Thyroid gland (tissue), 4 donors: ENCODE measurements at regions not wholly inside any gene's neighbourhood (a gene's known extent, or its start where the extent isn't known, plus 50 kb on each side); places are given as distances from the start of the nearest gene placed in this dataset.

Experiments used
- CTCF ChIP-seq, 6 experiments: fragments of 200-600 bp in 3 of 6; fragments of 450-650 bp in 3 of 6; sonication (generic) in 3 of 6; IDR thresholded peaks; one replicate each; pipeline ENCODE4 v1.5.1; 2016 to 2019; ENCODE audit warnings: antibody characterized with exemption in 6 of 6, mild to moderate bottlenecking in 2 of 6, inconsistent platforms in 1 of 6, moderate library complexity in 1 of 6
- POLR2A ChIP-seq, 2 donors: fragments of 450-650 bp; IDR thresholded peaks; one replicate each; pipeline ENCODE4 v1.6.1; 2017; ENCODE audit warnings: antibody characterized with exemption in 2 of 2, mild to moderate bottlenecking in 2 of 2, moderate library complexity in 1 of 2

DNA sequence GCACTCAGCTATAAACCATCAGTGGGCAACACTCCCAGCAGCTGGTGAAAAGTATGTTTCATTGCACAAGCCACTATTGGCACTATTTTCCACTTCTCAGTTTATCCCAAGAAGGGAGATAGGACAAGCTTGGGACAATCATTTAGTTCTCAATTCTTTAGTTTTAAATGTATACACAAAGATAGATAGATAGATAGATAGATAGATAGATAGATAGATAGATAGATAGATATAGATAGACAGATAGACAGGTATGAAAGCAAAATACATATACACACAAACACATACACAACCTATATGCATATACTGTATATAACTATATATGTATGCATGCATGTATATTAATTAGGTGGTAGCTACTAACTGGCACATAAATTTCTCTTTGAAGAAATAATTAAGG, 411.6 kb upstream of the KCND2 start:
- no peak for TF ChIP-seq CTCF (IDR thresholded peaks at IDR 0.05)
- TF ChIP-seq POLR2A (IDR thresholded peaks at IDR 0.05), result no peak
